Mesodermal cell (in vitro differentiated cells): ENCODE measurements at regions not wholly inside any gene's neighbourhood (a gene's known extent, or its start where the extent isn't known, plus 50 kb on each side); places are given as distances from the start of the nearest gene placed in this dataset.

Experiments
- H3K27ac ChIP-seq: 2 replicates; pipeline ENCODE4 v1.7.0; 2013; ENCODE audit warnings: mild to moderate bottlenecking, low read depth, low read length, moderate library complexity; ENCODE audit not compliant: severe bottlenecking
- H3K36me3 ChIP-seq: 2 replicates; pipeline ENCODE4 v1.7.1; 2013; ENCODE audit warnings: mild to moderate bottlenecking, low read length, moderate library complexity; ENCODE audit not compliant: control insufficient read depth, insufficient read depth
- H3K4me1 ChIP-seq: one replicate; pipeline ENCODE4 v1.7.1; 2013; ENCODE audit warnings: mild to moderate bottlenecking, low read length; ENCODE audit not compliant: insufficient read depth, control insufficient read depth, poor library complexity, severe bottlenecking
- H3K4me3 ChIP-seq: 2 replicates; pipeline ENCODE4 v1.7.0; 2013; ENCODE audit warnings: low read length, control low read depth, mild to moderate bottlenecking; ENCODE audit not compliant: insufficient read depth, poor library complexity, severe bottlenecking; ENCODE audit errors: extremely low read depth
- H3K9me3 ChIP-seq: 2 replicates; pipeline ENCODE4 v1.7.1; 2013; ENCODE audit warnings: mild to moderate bottlenecking, low read length, moderate library complexity; ENCODE audit not compliant: control insufficient read depth
- WGBS, 2 experiments: methylation state at CpG; one replicate each; pipeline ENCODE4 v1.1.5; 2013; ENCODE audit warnings: missing lambda C conversion rate in 2 of 2; ENCODE audit not compliant: insufficient coverage in 2 of 2; 5-methylcytosine and 5-hydroxymethylcytosine counted together

DNA sequence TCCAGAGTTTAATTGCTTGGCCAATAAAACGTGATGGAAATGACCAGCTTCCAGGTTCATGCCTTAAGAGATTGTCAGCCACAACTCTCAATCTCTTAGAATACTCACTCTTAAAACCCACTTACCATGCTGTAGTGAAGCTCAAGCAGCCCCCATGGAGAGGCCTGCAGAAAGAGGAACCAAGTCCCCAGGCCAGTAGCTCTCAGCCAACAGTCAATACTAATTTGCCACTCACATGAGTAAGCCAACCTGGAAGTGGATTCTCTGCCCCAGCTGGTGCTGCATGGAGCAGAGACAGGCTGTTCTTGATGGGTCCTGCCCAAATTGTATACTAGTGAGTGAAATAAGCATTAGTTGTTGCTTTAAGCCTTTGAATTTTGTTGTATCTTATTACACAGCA, 155.9 kb downstream of the OXSM start:
- H3K9me3 ChIP-seq, result no peaks in the 10 kb centered on the region
- no peaks in the 10 kb centered on the region for H3K4me1 ChIP-seq
- no peaks in the 10 kb centered on the region for H3K36me3 ChIP-seq
- 82 to 83% methylated on average over 1 of the region's 1 CpG for WGBS, 2 experiments
- H3K4me3 ChIP-seq, result no peak overlapping the region
- H3K27ac ChIP-seq, result no peak overlapping the region

DNA sequence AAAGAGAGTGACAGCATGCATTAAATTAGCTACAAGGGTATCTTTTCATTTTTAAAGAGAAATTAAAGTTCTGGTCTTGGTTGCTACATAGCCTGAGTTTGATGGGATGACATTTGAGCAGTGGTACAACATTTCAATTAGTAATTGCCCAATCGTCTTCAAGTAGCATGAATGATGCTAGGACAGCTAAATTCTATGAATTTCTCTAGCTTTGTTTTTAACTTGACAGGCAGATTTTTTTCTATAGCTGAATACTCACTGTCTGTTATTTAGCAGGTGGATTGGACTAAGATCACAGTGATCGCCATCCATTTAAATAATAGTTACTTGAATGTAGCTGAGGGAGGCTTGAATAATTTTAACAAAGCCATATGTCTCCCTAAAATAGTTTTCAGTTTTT, 162.2 kb downstream of the OXSM start:
- H3K27ac ChIP-seq, result no peak overlapping the region
- H3K36me3 ChIP-seq, result no peaks in the 10 kb centered on the region
- H3K9me3 ChIP-seq, result no peaks in the 10 kb centered on the region
- H3K4me1 ChIP-seq, result no peaks in the 10 kb centered on the region
- H3K4me3 ChIP-seq, result no peak overlapping the region
- WGBS, 2 experiments, result 80% methylated on average over 1 of the region's 2 CpGs; no CpG with 5 or more reads in 1 of the 2 experiments

DNA sequence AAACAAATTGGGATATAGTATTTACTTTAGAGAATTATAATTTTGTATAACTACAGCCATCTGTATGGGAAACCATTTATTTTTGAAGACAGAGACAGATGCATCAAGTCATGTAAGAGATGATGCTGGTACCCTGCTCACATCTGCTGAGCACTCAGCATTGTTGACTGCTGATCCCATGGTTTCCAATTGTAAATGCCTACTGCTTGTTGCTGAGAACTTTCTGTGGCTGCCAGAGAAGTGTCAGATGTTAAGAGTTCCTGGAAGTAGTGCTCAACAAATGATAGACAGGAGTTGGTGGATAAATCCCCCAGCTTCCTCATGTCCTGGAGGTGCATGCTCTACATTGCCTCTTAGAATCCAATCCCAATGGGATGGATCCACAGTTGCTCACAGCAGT, 167.1 kb downstream of the OXSM start:
- H3K4me3 ChIP-seq, result no peak overlapping the region
- H3K4me1 ChIP-seq, result no peaks in the 10 kb centered on the region
- no peak overlapping the region for H3K27ac ChIP-seq
- H3K36me3 ChIP-seq, result no peaks in the 10 kb centered on the region
- no peaks in the 10 kb centered on the region for H3K9me3 ChIP-seq

- 89 to 100% methylated on average over 1 of the region's 1 CpG for whole genome bisulfite sequencing, 2 experiments
- Histone ChIP-seq H3K4me3 (no peak overlapping the region), H3K27ac (no peak overlapping the region), H3K9me3 (no peaks in the 10 kb centered on the region), H3K4me1 (no peaks in the 10 kb centered on the region), H3K36me3 (no peaks in the 10 kb centered on the region)
Measured at GRCh38 chr3:25960776-25961175, 170.9 kb downstream of the OXSM start.

GRCh38 chr3:25962255-25962654, 172.4 kb downstream of the OXSM start:
- Histone ChIP-seq H3K4me1 (no peaks in the 10 kb centered on the region), H3K4me3 (no peak overlapping the region), H3K27ac (no peak overlapping the region), H3K9me3 (no peaks in the 10 kb centered on the region), H3K36me3 (no peaks in the 10 kb centered on the region)
- 44 to 72% methylated on average over 3 of the region's 4 CpGs for WGBS, 2 experiments

DNA sequence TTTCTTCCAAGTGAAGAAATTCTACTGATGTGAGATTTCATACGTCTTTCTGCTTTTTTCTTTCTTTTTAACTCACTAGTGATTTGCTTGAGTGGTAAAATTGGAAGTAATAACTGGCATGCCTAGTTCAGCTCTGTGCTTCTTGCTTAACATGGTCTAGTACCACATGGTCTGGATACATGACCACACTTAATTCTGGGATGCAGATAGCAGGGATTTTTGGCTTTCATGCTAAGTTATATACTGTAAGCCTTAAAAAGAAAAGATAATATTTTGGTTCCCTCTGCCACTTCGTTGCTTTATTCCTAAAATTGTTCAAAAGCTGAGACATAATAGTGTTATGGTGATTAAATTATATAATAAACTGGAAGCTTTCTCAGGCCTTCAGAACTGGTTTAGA, 174.3 kb downstream of the OXSM start:
- H3K9me3 ChIP-seq, result no peaks in the 10 kb centered on the region
- WGBS, 2 experiments, result no CpG with 5 or more reads among the region's 2 CpGs
- H3K27ac ChIP-seq, result no peak overlapping the region
- H3K4me1 ChIP-seq, result no peaks in the 10 kb centered on the region
- H3K36me3 ChIP-seq, result no peaks in the 10 kb centered on the region
- no peak overlapping the region for H3K4me3 ChIP-seq

GRCh38 chr3:25967385-25967784, 177.5 kb downstream of the OXSM start:
- Histone ChIP-seq H3K36me3 (no peaks in the 10 kb centered on the region), H3K4me3 (no peak overlapping the region), H3K9me3 (no peaks in the 10 kb centered on the region), H3K4me1 (no peaks in the 10 kb centered on the region), H3K27ac (no peak overlapping the region)
- 100% methylated on average over 2 of the region's 5 CpGs; no CpG with 5 or more reads in 1 of the 2 experiments for WGBS, 2 experiments

GRCh38 chr3:25971736-25972135, 181.8 kb downstream of the OXSM start:
- H3K27ac ChIP-seq, result no peak overlapping the region
- H3K4me1 ChIP-seq, result no peaks in the 10 kb centered on the region
- H3K36me3 ChIP-seq, result no peaks in the 10 kb centered on the region
- no peak overlapping the region for H3K4me3 ChIP-seq
- 67% methylated on average over 1 of the region's 2 CpGs; no CpG with 5 or more reads in 1 of the 2 experiments for WGBS, 2 experiments
- H3K9me3 ChIP-seq, result no peaks in the 10 kb centered on the region

- H3K27ac ChIP-seq, result no peak overlapping the region
Measured at GRCh38 chr3:25973122-25973521, 183.2 kb downstream of the OXSM start.

DNA sequence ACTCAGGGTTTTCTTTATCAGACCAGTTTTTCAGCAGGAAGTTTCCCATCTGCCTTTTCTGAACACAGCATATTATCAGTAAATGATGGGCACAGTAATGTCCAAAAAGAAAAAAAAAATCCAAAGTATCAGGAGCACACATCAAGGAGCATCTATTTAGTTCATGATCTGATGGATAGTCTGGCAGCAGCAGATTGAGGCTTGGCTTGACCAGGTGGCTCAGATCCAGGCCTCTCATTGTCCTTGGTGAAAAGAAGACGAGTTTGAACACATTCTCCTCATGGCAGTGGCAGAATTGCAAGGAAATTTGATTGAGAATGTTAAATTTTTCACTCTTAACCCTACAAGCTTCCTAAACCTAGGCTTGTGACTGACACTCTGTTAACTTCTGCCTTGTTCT, 192.9 kb downstream of the OXSM start:
- Histone ChIP-seq H3K4me3 (no peak overlapping the region), H3K4me1 (no peaks in the 10 kb centered on the region), H3K9me3 (no peaks in the 10 kb centered on the region), H3K36me3 (no peaks in the 10 kb centered on the region), H3K27ac (no peak overlapping the region)
- WGBS, 2 experiments, result no CpG with 5 or more reads among the region's 1 CpG

More at GRCh38 chr3:25973122-25973521, 183.2 kb downstream of the OXSM start:
- Histone ChIP-seq H3K4me1 (no peaks in the 10 kb centered on the region), H3K4me3 (no peak overlapping the region), H3K36me3 (no peaks in the 10 kb centered on the region), H3K9me3 (no peaks in the 10 kb centered on the region)
- no CpG with 5 or more reads among the region's 1 CpG for WGBS, 2 experiments

DNA sequence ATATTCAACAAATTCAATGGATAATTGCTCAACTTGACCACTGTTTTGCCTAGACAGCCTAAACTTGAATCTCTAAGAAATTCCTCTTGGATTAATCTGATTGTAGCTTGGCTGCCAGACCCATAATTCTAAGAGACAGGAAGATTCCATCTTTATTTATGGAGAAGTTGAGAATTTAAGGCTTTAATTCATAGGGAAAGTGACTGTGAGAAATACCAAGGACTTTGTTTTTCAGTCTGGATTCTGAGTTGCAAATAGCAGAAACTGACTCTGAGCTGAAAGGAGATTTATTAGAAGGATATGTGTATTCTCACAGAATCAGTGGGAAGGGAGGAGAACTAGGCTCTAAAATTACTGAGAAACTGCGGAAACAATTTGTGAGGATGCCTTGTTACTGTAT, 195.7 kb downstream of the OXSM start:
- no peak overlapping the region for H3K4me3 ChIP-seq
- H3K27ac ChIP-seq, result no peak overlapping the region
- H3K9me3 ChIP-seq, result no peaks in the 10 kb centered on the region
- 100% methylated on average over 1 of the region's 1 CpG; no CpG with 5 or more reads in 1 of the 2 experiments for WGBS, 2 experiments
- no peaks in the 10 kb centered on the region for H3K36me3 ChIP-seq
- no peaks in the 10 kb centered on the region for H3K4me1 ChIP-seq
